HG03175 (cell line): ENCODE measurements at regions not wholly inside any gene's neighbourhood (a gene's known extent, or its start where the extent isn't known, plus 50 kb on each side); places are given as distances from the start of the nearest gene placed in this dataset.

Source experiments
- ATAC-seq: cut with Tn5 transposase; IDR thresholded peaks from one replicate; pipeline ENCODE4 v1.9.1; 2021; ENCODE audit warnings: mild to moderate bottlenecking, moderate library complexity; ENCODE audit not compliant: unreplicated experiment

GRCh38 chr6:14930366-14930989, 315.4 kb upstream of the JARID2 start:
- no peak for ATAC-seq

- ATAC-seq = no peak
Observed at GRCh38 chr6:14932485-14933182, 313.2 kb upstream of the JARID2 start.

- ATAC-seq = no peak
Observed at GRCh38 chr6:14933183-14933544, 312.7 kb upstream of the JARID2 start.

GRCh38 chr6:14934013-14934412, 311.9 kb upstream of the JARID2 start:
- ATAC-seq = no peak

GRCh38 chr6:14934844-14935243, 311.0 kb upstream of the JARID2 start:
- no peak for ATAC-seq

- no peak for ATAC-seq
Observed at GRCh38 chr6:14936861-14937260, 309.0 kb upstream of the JARID2 start.

- no peak for ATAC-seq
Observed at GRCh38 chr6:14943116-14943515, 302.8 kb upstream of the JARID2 start.

- ATAC-seq = no peak
Observed at GRCh38 chr6:14944593-14944992, 301.3 kb upstream of the JARID2 start.

GRCh38 chr6:14945461-14946185, 300.2 kb upstream of the JARID2 start:
- no peak for ATAC-seq

GRCh38 chr6:14946753-14947152, 299.1 kb upstream of the JARID2 start:
- no peak for ATAC-seq

- no peak for ATAC-seq
Observed at GRCh38 chr6:14948586-14949245, 297.2 kb upstream of the JARID2 start.

GRCh38 chr6:14950103-14950969, 295.5 kb upstream of the JARID2 start:
- no peak for ATAC-seq

GRCh38 chr6:14950970-14951276, 294.9 kb upstream of the JARID2 start:
- ATAC-seq = no peak

- ATAC-seq = no peak
Observed at GRCh38 chr6:14951704-14952103, 294.2 kb upstream of the JARID2 start.

- no peak for ATAC-seq
Observed at GRCh38 chr6:14953836-14954235, 292.0 kb upstream of the JARID2 start.

GRCh38 chr6:14957355-14958059, 288.4 kb upstream of the JARID2 start:
- no peak for ATAC-seq

- ATAC-seq = no peak
Observed at GRCh38 chr6:14959324-14959885, 286.5 kb upstream of the JARID2 start.

- no peak for ATAC-seq
Observed at GRCh38 chr6:14964556-14965270, 281.2 kb upstream of the JARID2 start.

GRCh38 chr6:14965424-14966075, 280.3 kb upstream of the JARID2 start:
- ATAC-seq = no peak
